HCT116 (cell line): ENCODE measurements at regions not wholly inside any gene's neighbourhood (a gene's known extent, or its start where the extent isn't known, plus 50 kb on each side); places are given as distances from the start of the nearest gene placed in this dataset.

Experiments
- ATAC-seq: fragments of 200-7000 bp; cut with Tn5 transposase; 2 replicates; pipeline ENCODE4 v1.9.1; 2020; ENCODE audit warnings: mild to moderate bottlenecking, moderate library complexity
- BruUV-seq: library from RNA; stranded (reverse); fragments of 400-500 nt; replicated peaks from 2 replicates; lab custom pipeline; 2021; lab: Mats Ljungman, UMichigan
- CTCF ChIA-PET: fragments of 300-600 bp; sonication (Branson Sonifier 250); formaldehyde crosslinking; loops from one replicate; lab custom pipeline; 2021; ENCODE audit warnings: antibody characterized with exemption; lab: Charles Lee
- POLR2A ChIA-PET: fragments of 300-600, 350-600 bp; sonication (Branson Sonifier 250); formaldehyde crosslinking; loops from one replicate; lab custom pipeline; 2021; ENCODE audit warnings: antibody characterized with exemption; lab: Charles Lee
- RAD21 ChIA-PET, 2 experiments: fragments of 300-600 bp; sonication (Branson Sonifier 250); formaldehyde crosslinking; loops; one replicate each; lab custom pipeline; 2023; ENCODE audit warnings: low total read pairs in 2 of 2; ENCODE audit not compliant: uncharacterized antibody in 2 of 2, unreplicated experiment in 2 of 2, low non-redundant PET in 1 of 2; lab: Charles Lee
- DNase-seq: peaks from one replicate; pipeline ENCODE4 v3.0.0-alpha.2; 2010; ENCODE audit warnings: low read depth, low spot score
- H2AFZ ChIP-seq: fragments of 200-600 bp; shearing (Covaris generic), sonication (generic); 2 replicates; pipeline ENCODE4 v1.6.1; 2017; ENCODE audit warnings: low read depth, mixed run types, mixed read lengths, antibody characterized with exemption, low read length; ENCODE audit not compliant: poor library complexity, severe bottlenecking
- H3K27ac ChIP-seq: 2 replicates; pipeline ENCODE4 v1.5.1; 2012; ENCODE audit warnings: low read depth, low read length
- H3K27me3 ChIP-seq: fragments of 200-600 bp; sonication (generic); 2 replicates; pipeline ENCODE4 v1.6.1; 2016; ENCODE audit warnings: mixed run types, low read length, mixed read lengths; ENCODE audit not compliant: insufficient read depth
- H3K36me3 ChIP-seq, 2 experiments: fragments of 200-500 bp in 1 of 2; fragments of 200-600 bp in 1 of 2; sonication (Bioruptor generic) in 1 of 2; sonication (generic) in 1 of 2; 2 replicates each; pipeline versions ENCODE4 v1.5.1 to v1.6.1; 2014 to 2016; ENCODE audit warnings: low read length in 2 of 2, inconsistent platforms in 1 of 2, mixed read lengths in 1 of 2, mixed run types in 1 of 2; ENCODE audit not compliant: insufficient read depth in 2 of 2, control insufficient read depth in 1 of 2
- H3K4me1 ChIP-seq, 2 experiments: fragments of 200-600 bp in 1 of 2; sonication (generic) in 1 of 2; 2 replicates each; pipeline versions ENCODE4 v1.5.1 to v1.6.1; 2012 to 2017; ENCODE audit warnings: low read length in 2 of 2, inconsistent platforms in 1 of 2, mild to moderate bottlenecking in 1 of 2, mixed read lengths in 1 of 2, mixed run types in 1 of 2, moderate library complexity in 1 of 2; ENCODE audit not compliant: insufficient read depth in 2 of 2, control insufficient read depth in 1 of 2
- H3K4me2 ChIP-seq: fragments of 200-600 bp; sonication (generic); 2 replicates; pipeline ENCODE4 v1.6.1; 2017; ENCODE audit warnings: mixed run types, low read length, mixed read lengths
- H3K4me3 ChIP-seq, 2 experiments: fragments of 200-600 bp in 1 of 2; sonication (generic) in 1 of 2; replicated peaks in 1 of 2; 2 replicates each; pipeline ENCODE4 v1.5.1; 2011 to 2016; ENCODE audit warnings: low read length in 2 of 2, control low read depth in 1 of 2, low read depth in 1 of 2, mild to moderate bottlenecking in 1 of 2, mixed read lengths in 1 of 2, mixed run types in 1 of 2
- H3K79me2 ChIP-seq: fragments of 200-600 bp; sonication (generic); 2 replicates; pipeline ENCODE4 v1.6.1; 2017; ENCODE audit warnings: mild to moderate bottlenecking, mixed run types, low read length, moderate library complexity, mixed read lengths; ENCODE audit not compliant: insufficient read depth
- H3K9ac ChIP-seq: fragments of 200-600 bp; sonication (generic); 2 replicates; pipeline ENCODE4 v1.6.1; 2016; ENCODE audit warnings: low read length, mixed read lengths
- H3K9me2 ChIP-seq: fragments of 200-600 bp; sonication (generic), shearing (Covaris generic); 2 replicates; pipeline ENCODE4 v1.6.1; 2017; ENCODE audit warnings: mixed run types, mild to moderate bottlenecking, moderate library complexity; ENCODE audit not compliant: insufficient read depth
- H3K9me3 ChIP-seq, 2 experiments: fragments of 200-500 bp in 1 of 2; fragments of 200-600 bp in 1 of 2; sonication (Bioruptor generic) in 1 of 2; sonication (generic) in 1 of 2; 2 replicates each; pipeline ENCODE4 v1.6.1; 2014 to 2017; ENCODE audit warnings: low read length in 2 of 2, mixed read lengths in 2 of 2, inconsistent platforms in 1 of 2, low read depth in 1 of 2, mild to moderate bottlenecking in 1 of 2, mixed run types in 1 of 2, moderate library complexity in 1 of 2; ENCODE audit not compliant: control insufficient read depth in 1 of 2, insufficient read depth in 1 of 2
- H4K20me1 ChIP-seq: fragments of 200-600 bp; sonication (generic), shearing (Covaris generic); 2 replicates; pipeline ENCODE4 v1.6.1; 2017; ENCODE audit warnings: mixed run types, mild to moderate bottlenecking, moderate library complexity; ENCODE audit not compliant: insufficient read depth
- CBX3 ChIP-seq: IDR thresholded peaks from 2 replicates; pipeline ENCODE4 v1.6.1; 2012; ENCODE audit warnings: low read depth
- EGR1 ChIP-seq: IDR thresholded peaks from 2 replicates; pipeline ENCODE4 v1.6.1; 2012; ENCODE audit warnings: low read depth
- EZH2 ChIP-seq: fragments of 200-600 bp; sonication (generic); IDR thresholded peaks from 2 replicates; pipeline ENCODE4 v1.6.1; 2017; ENCODE audit warnings: antibody characterized with exemption, mixed run types
- EZH2phosphoT487 ChIP-seq: fragments of 200-600 bp; IDR thresholded peaks from 2 replicates; pipeline ENCODE4 v1.6.1; 2018; ENCODE audit warnings: antibody characterized with exemption, borderline replicate concordance
- FOSL1 ChIP-seq: IDR thresholded peaks from 2 replicates; pipeline ENCODE4 v1.6.1; 2012; ENCODE audit warnings: low read depth
- JUND ChIP-seq: IDR thresholded peaks from 2 replicates; pipeline ENCODE4 v1.6.1; 2012
- POLR2A ChIP-seq: IDR thresholded peaks from 2 replicates; pipeline ENCODE4 v1.7.0; 2011; ENCODE audit warnings: borderline replicate concordance; ENCODE audit not compliant: insufficient read depth, insufficient read length; ENCODE audit errors: extremely low read depth
- POLR2AphosphoS5 ChIP-seq: IDR thresholded peaks from 2 replicates; pipeline ENCODE4 v1.6.1; 2011; ENCODE audit warnings: mild to moderate bottlenecking, low read depth, low read length, moderate library complexity
- RAD21 ChIP-seq: IDR thresholded peaks from 2 replicates; pipeline ENCODE4 v1.6.1; 2012; ENCODE audit warnings: low read depth, mild to moderate bottlenecking
- SIN3A ChIP-seq: IDR thresholded peaks from 2 replicates; pipeline ENCODE4 v1.6.1; 2012; ENCODE audit warnings: low read depth
- SP1 ChIP-seq: IDR thresholded peaks from 2 replicates; pipeline ENCODE4 v1.6.1; 2012; ENCODE audit warnings: low read depth
- YY1 ChIP-seq: IDR thresholded peaks from 2 replicates; pipeline ENCODE4 v1.6.1; 2011; ENCODE audit warnings: low read length, low read depth, moderate library complexity, mild to moderate bottlenecking; ENCODE audit not compliant: insufficient replicate concordance; ENCODE audit errors: extremely low read depth
- intact Hi-C: fragments of 100-400 bp; cut with micrococcal nuclease; formaldehyde crosslinking; loops from 2 replicates; pipeline ENCODE4 v1.10.0; 2022
- TF ChIP-seq, protein P1 (sequence below), 3 experiments: fragments of 200-600 bp in 1 of 3; sonication (generic) in 1 of 3; IDR thresholded peaks in 2 of 3; conservative IDR thresholded peaks in 1 of 3; 2 replicates each; pipeline ENCODE4 v1.5.1; 2012 to 2017; ENCODE audit warnings: low read depth in 2 of 3, low read length in 2 of 3, antibody characterized with exemption in 1 of 3, borderline replicate concordance in 1 of 3, control low read depth in 1 of 3, mild to moderate bottlenecking in 1 of 3, mixed read lengths in 1 of 3, mixed run types in 1 of 3, moderate library complexity in 1 of 3; ENCODE audit not compliant: insufficient read depth in 1 of 3
- TF ChIP-seq, protein P2 (sequence below): IDR thresholded peaks from 2 replicates; pipeline ENCODE4 v1.6.1; 2012

DNA sequence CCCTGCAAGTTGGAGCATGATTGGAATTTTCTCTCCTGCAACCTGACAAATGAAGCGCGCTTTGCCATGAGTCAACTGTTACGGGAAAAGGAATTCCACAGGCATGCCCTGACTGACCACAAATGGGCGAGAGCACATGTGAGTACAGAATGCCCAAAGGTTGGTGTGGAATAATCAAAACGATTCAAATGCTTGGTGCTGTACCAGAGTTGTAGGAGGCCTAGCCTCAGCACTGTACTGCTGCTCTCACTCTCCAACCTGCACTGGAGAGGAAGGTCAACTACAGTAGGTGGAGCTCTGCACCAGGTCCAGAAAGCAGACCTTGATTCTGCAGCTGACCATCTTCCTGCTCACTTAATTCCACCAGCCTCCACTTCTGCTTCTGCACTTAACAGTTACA is 406.9 kb upstream of the ACTBL2 start:
- CTCF ChIA-PET = interaction anchor here (1.7 kb wide), 1 partner anchor 571 kb away, joined by 10 read pairs; the partner anchor contains the start of gene PLK2

More for the DNA sequence above, 406.9 kb upstream of the ACTBL2 start:
- intact Hi-C loops = loop anchor here (2.0 kb wide), 2 partner anchors 111 to 591 kb away; no protein-coding TSS in a partner anchor
- no peaks in the 10 kb centered on the region for H3K36me3 ChIP-seq
- H3K4me2 ChIP-seq = peak overlapping the region; percentile 65
- H3K9me2 ChIP-seq = no peaks in the 10 kb centered on the region
- no peaks in the 10 kb centered on the region for H3K9me3 ChIP-seq
- BruUV-seq = no TSS peak
- RAD21 ChIA-PET = interaction anchor here (0.6 to 1.5 kb wide), 3 partner anchors 110 to 571 kb away, joined by 3 to 6 read pairs (median 3); partner anchors contain the start of gene PLK2 (in 1 of the 2)
- POLR2A ChIA-PET = interaction anchor here (0.9 kb wide), 1 partner anchor 571 kb away, joined by 3 read pairs; no protein-coding TSS in a partner anchor
- peaks cover 18 to 29% of the 10 kb centered on the region in 2 experiments for H3K4me1 ChIP-seq
- TF ChIP-seq, protein P1, sequence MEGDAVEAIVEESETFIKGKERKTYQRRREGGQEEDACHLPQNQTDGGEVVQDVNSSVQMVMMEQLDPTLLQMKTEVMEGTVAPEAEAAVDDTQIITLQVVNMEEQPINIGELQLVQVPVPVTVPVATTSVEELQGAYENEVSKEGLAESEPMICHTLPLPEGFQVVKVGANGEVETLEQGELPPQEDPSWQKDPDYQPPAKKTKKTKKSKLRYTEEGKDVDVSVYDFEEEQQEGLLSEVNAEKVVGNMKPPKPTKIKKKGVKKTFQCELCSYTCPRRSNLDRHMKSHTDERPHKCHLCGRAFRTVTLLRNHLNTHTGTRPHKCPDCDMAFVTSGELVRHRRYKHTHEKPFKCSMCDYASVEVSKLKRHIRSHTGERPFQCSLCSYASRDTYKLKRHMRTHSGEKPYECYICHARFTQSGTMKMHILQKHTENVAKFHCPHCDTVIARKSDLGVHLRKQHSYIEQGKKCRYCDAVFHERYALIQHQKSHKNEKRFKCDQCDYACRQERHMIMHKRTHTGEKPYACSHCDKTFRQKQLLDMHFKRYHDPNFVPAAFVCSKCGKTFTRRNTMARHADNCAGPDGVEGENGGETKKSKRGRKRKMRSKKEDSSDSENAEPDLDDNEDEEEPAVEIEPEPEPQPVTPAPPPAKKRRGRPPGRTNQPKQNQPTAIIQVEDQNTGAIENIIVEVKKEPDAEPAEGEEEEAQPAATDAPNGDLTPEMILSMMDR (IDR thresholded peaks at IDR 0.05 in 2 of 3, conservative IDR thresholded peaks at IDR 0.05 in 1 of 3; ENCODE audit: borderline replicate concordance in 1 of 3, insufficient read depth in 1 of 3, low read depth in 2 of 3, low read length in 2 of 3) = peak; percentile 19 to 35 (median 21); a peak in 4 of 6 replicates
- TF ChIP-seq, protein P2, sequence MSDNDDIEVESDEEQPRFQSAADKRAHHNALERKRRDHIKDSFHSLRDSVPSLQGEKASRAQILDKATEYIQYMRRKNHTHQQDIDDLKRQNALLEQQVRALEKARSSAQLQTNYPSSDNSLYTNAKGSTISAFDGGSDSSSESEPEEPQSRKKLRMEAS = 0 out of 2 replicates have a peak, but pooled peaks have one; percentile 47
- TF ChIP-seq YY1 = no peak
- peak; percentile 40; the same call in 1 of the 2 replicates for TF ChIP-seq CBX3
- no peak for TF ChIP-seq FOSL1
- TF ChIP-seq SP1 = peak; percentile 21; the same call in 1 of the 2 replicates
- TF ChIP-seq EZH2phosphoT487 = no peak
- 0 out of 2 replicates have a peak, but pooled peaks have one; percentile 12 for TF ChIP-seq JUND
- no peak for TF ChIP-seq POLR2A
- peak; percentile 68 for TF ChIP-seq RAD21
- TF ChIP-seq EGR1 = no peak
- TF ChIP-seq POLR2AphosphoS5 = no peak
- TF ChIP-seq EZH2 = no peak
- no peak for TF ChIP-seq SIN3A
- no peaks in the 10 kb centered on the region for H4K20me1 ChIP-seq
- ATAC-seq (peak; percentile 85), DNase-seq (peak; percentile 46)
- H3K9ac ChIP-seq = peak overlapping the region; percentile 28
- H2AFZ ChIP-seq = peak overlapping the region; percentile 57
- H3K27me3 ChIP-seq = no peaks in the 10 kb centered on the region
- H3K27ac ChIP-seq = no peak overlapping the region; the same call in 1 of the 2 replicates
- peak overlapping the region in 1 of 2 experiments; percentile 20; a peak in 2 of 4 replicates for H3K4me3 ChIP-seq
- H3K79me2 ChIP-seq = no peaks in the 10 kb centered on the region
